Trophoblast cell (in vitro differentiated cells and primary cell): ENCODE measurements at regions not wholly inside any gene's neighbourhood (a gene's known extent, or its start where the extent isn't known, plus 50 kb on each side); places are given as distances from the start of the nearest gene placed in this dataset.
A peak's percentile ranks its signal among the peaks of the same experiment; 100 is the strongest.

ENCODE experiments used
- DNase-seq, 2 donors: peaks; one replicate each; pipeline ENCODE4 v3.0.0-alpha.2; 2016
- H2AFZ ChIP-seq: 2 replicates; pipeline ENCODE4 v1.6.1; 2013; ENCODE audit warnings: low read length, moderate library complexity, mild to moderate bottlenecking; ENCODE audit not compliant: insufficient read depth, poor library complexity
- H2AK5ac ChIP-seq: 2 replicates; pipeline ENCODE4 v1.6.1; 2013; ENCODE audit warnings: mild to moderate bottlenecking, low read length
- H2BK120ac ChIP-seq: 2 replicates; pipeline ENCODE4 v1.6.1; 2013; ENCODE audit warnings: low read length, mild to moderate bottlenecking, moderate library complexity; ENCODE audit not compliant: insufficient read depth, poor library complexity
- H2BK12ac ChIP-seq: 2 replicates; pipeline ENCODE4 v1.6.1; 2013; ENCODE audit warnings: mild to moderate bottlenecking, low read length, moderate library complexity
- H2BK5ac ChIP-seq: 2 replicates; pipeline ENCODE4 v1.6.1; 2013; ENCODE audit warnings: low read length, low read depth, moderate library complexity, mild to moderate bottlenecking; ENCODE audit not compliant: poor library complexity
- H3K14ac ChIP-seq: 2 replicates; pipeline ENCODE4 v1.6.1; 2013; ENCODE audit warnings: mild to moderate bottlenecking, low read length
- H3K18ac ChIP-seq: 2 replicates; pipeline ENCODE4 v1.6.1; 2013; ENCODE audit warnings: mild to moderate bottlenecking, low read length
- H3K23ac ChIP-seq: 2 replicates; pipeline ENCODE4 v1.6.1; 2013; ENCODE audit warnings: low read length
- H3K27ac ChIP-seq: 2 replicates; pipeline ENCODE4 v1.5.1; 2013; ENCODE audit warnings: low read depth, mild to moderate bottlenecking, inconsistent platforms, low read length, moderate library complexity
- H3K27me3 ChIP-seq: 2 replicates; pipeline ENCODE4 v1.6.1; 2013; ENCODE audit warnings: inconsistent platforms, mild to moderate bottlenecking, low read length, moderate library complexity; ENCODE audit not compliant: insufficient read depth
- H3K36me3 ChIP-seq, 2 experiments: 1 replicate in 1 of 2; 2 replicates in 1 of 2; pipeline ENCODE4 v1.6.1; 2013; ENCODE audit warnings: low read length in 2 of 2, mild to moderate bottlenecking in 2 of 2, moderate library complexity in 1 of 2; ENCODE audit not compliant: insufficient read depth in 2 of 2, control insufficient read depth in 1 of 2
- H3K4ac ChIP-seq: 2 replicates; pipeline ENCODE4 v1.6.1; 2013; ENCODE audit warnings: low read depth, mild to moderate bottlenecking, low read length, moderate library complexity
- H3K4me1 ChIP-seq, 2 experiments: 1 replicate in 1 of 2; 2 replicates in 1 of 2; pipeline ENCODE4 v1.6.1; 2013; ENCODE audit warnings: low read length in 2 of 2, mild to moderate bottlenecking in 2 of 2, moderate library complexity in 1 of 2; ENCODE audit not compliant: insufficient read depth in 2 of 2, control insufficient read depth in 1 of 2
- H3K4me2 ChIP-seq: 2 replicates; pipeline ENCODE4 v1.6.1; 2013; ENCODE audit warnings: inconsistent platforms, mild to moderate bottlenecking, low read length, moderate library complexity
- H3K4me3 ChIP-seq: 2 replicates; pipeline ENCODE4 v1.5.1; 2013; ENCODE audit warnings: mild to moderate bottlenecking, low read depth, low read length, inconsistent platforms
- H3K79me1 ChIP-seq: one replicate; pipeline ENCODE4 v1.6.1; 2013; ENCODE audit warnings: low read length
- H3K79me2 ChIP-seq: 2 replicates; pipeline ENCODE4 v1.6.1; 2013; ENCODE audit warnings: low read length, mild to moderate bottlenecking; ENCODE audit not compliant: control insufficient read depth, insufficient read depth, poor library complexity
- H3K9ac ChIP-seq: 2 replicates; pipeline ENCODE4 v1.6.1; 2013; ENCODE audit warnings: mild to moderate bottlenecking, low read length
- H3K9me3 ChIP-seq: 2 replicates; pipeline ENCODE4 v1.6.1; 2013; ENCODE audit warnings: low read depth, mild to moderate bottlenecking, control low read depth, inconsistent platforms, low read length; ENCODE audit not compliant: insufficient read depth
- H4K12ac ChIP-seq: 2 replicates; pipeline ENCODE4 v1.6.1; 2013; ENCODE audit warnings: low read depth, mild to moderate bottlenecking, low read length, moderate library complexity
- H4K8ac ChIP-seq: 2 replicates; pipeline ENCODE4 v1.6.1; 2013; ENCODE audit warnings: low read depth, mild to moderate bottlenecking, low read length, moderate library complexity
- H4K91ac ChIP-seq: one replicate; pipeline ENCODE4 v1.6.1; 2013; ENCODE audit warnings: low read depth, mild to moderate bottlenecking, low read length, moderate library complexity
- WGBS: extraction: QIAGEN DNeasy Blood & Tissue Kit; methylation state at CpG from one replicate; pipeline ENCODE4 v1.1.7; 2013; ENCODE audit warnings: missing lambda C conversion rate; ENCODE audit not compliant: insufficient read length, insufficient coverage; ENCODE audit errors: extremely low coverage; 5-methylcytosine and 5-hydroxymethylcytosine counted together

DNA sequence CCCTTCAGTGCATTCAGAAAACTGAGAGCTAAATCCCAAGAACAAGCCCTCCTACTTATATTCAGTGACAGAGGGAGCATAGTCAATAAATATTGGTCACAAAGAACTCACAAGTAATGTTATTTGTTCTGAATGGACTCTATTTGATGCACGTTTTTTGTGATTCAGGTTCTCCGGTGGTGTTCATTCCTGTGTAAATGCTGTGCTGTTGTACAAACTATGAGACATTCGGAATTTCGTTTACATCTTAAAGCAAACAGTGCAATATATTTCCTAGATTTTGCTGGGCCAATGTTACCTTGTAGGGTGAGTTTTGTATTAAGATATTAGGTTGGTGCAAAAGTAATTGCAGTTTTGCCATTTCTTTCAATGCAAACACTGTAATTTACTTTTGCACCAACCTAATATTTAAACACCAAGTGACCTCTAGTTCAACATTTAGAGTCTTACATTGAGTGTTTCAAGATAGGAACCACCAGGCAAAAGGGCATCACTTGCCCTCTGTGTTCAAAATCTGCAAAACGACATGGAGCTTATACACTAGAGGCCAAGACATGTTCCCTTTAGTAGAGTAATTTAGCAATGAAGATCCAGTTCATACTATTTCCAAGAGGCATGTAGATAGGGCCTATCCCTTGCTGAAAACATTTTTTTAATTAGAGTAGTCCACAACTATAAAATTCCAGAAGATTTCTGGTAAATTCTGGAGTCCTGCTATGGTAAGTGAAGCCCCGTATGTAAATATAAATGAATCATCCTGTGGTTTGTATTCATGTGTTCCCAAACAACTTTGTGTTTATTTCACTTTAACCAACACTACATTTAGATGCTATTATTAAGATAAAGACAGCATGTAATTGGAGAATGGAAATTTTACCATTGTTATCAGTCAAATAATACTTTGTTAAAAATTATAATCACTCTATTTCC, 444.0 kb upstream of the PTGER4 start:
- no CpG with 5 or more reads among the region's 6 CpGs for WGBS
- Histone ChIP-seq H4K91ac (no peak overlapping the region), H3K79me1 (no peaks in the 10 kb centered on the region)

DNA sequence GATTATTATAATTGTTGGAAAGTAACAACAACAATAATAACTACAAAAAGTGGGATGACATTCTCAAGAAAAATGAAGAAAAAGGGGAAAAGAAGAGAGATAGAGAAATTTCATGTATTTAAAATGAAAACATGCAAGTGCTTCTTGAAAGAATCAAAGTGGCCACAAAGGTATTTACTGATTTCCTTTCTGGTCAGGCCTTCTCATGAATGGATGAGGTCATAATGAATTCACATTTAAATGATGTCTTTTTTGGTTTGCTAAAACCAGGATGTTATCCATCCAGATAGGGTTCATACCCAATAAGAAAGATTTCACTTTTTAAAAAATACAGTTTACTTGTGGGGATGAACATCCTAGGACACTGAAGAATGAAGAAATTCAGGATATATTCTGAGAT, 446.4 kb upstream of the PTGER4 start:
- Histone ChIP-seq H3K36me3 (no peaks in the 10 kb centered on the region), H3K27ac (no peak overlapping the region)

More for the DNA sequence above, 444.0 kb upstream of the PTGER4 start:
- H2BK120ac ChIP-seq: no peak overlapping the region
- H4K8ac ChIP-seq: no peak overlapping the region
- H3K23ac ChIP-seq: no peak overlapping the region
- H3K79me2 ChIP-seq: no peaks in the 10 kb centered on the region
- no peaks in the 10 kb centered on the region for H3K9me3 ChIP-seq
- no peaks in the 10 kb centered on the region for H3K4me1 ChIP-seq
- no peak overlapping the region for H3K14ac ChIP-seq
- no peak overlapping the region for H3K4me2 ChIP-seq
- H2AK5ac ChIP-seq: no peak overlapping the region
- H2AFZ ChIP-seq: no peak overlapping the region
- no peaks in the 10 kb centered on the region for H3K36me3 ChIP-seq
- H3K4ac ChIP-seq: no peak overlapping the region
- no peak overlapping the region for H3K4me3 ChIP-seq
- H3K9ac ChIP-seq: no peak overlapping the region
- H3K27ac ChIP-seq: no peak overlapping the region
- DNase-seq: no peak
- H2BK12ac ChIP-seq: no peak overlapping the region
- H3K18ac ChIP-seq: no peak overlapping the region
- H4K12ac ChIP-seq: no peak overlapping the region
- H2BK5ac ChIP-seq: no peak overlapping the region
- no peaks in the 10 kb centered on the region for H3K27me3 ChIP-seq

DNA sequence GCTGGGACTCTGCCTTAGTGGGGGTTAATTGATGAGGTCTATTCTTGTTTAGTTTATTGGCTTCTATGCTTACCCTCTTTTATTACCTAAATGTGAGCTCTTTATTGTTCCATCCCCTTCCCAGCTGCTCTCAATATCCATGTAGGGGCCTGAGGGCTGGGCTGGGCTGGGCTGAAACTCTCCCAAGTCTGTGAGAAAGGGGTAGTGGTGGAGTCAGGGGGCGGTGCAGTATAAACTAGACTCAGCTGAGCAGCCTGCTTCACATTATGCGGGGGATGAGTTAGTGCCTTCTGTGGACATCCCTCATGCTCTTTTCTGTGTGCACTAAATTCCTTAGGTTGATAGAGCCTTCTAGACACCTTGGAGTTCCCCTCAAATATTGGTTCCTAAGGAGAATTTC, 451.8 kb upstream of the PTGER4 start:
- Histone ChIP-seq H2AK5ac (no peak overlapping the region), H3K4me2 (no peak overlapping the region), H3K4me1 (no peaks in the 10 kb centered on the region), H4K8ac (no peak overlapping the region), H3K27ac (no peak overlapping the region), H3K4ac (no peak overlapping the region), H2BK120ac (no peak overlapping the region), H2BK12ac (no peak overlapping the region), H3K27me3 (no peaks in the 10 kb centered on the region), H4K12ac (no peak overlapping the region), H3K14ac (no peak overlapping the region), H3K79me2 (no peaks in the 10 kb centered on the region), H4K91ac (no peak overlapping the region), H2BK5ac (no peak overlapping the region), H3K9ac (peak overlapping the region; percentile 47), H3K36me3 (no peaks in the 10 kb centered on the region), H3K23ac (no peak overlapping the region), H3K9me3 (no peaks in the 10 kb centered on the region), H3K4me3 (no peak overlapping the region), H3K18ac (no peak overlapping the region), H2AFZ (no peak overlapping the region), H3K79me1 (no peaks in the 10 kb centered on the region)
- no CpG with 5 or more reads among the region's 2 CpGs for WGBS
- DNase-seq: no peak

More for the DNA sequence above, 446.4 kb upstream of the PTGER4 start:
- Histone ChIP-seq H4K91ac (no peak overlapping the region), H3K9me3 (no peaks in the 10 kb centered on the region), H2BK12ac (no peak overlapping the region), H2AFZ (no peak overlapping the region), H3K23ac (no peak overlapping the region), H4K8ac (no peak overlapping the region), H3K4me1 (no peaks in the 10 kb centered on the region), H2BK5ac (no peak overlapping the region), H3K79me2 (no peaks in the 10 kb centered on the region), H3K14ac (no peak overlapping the region), H2BK120ac (no peak overlapping the region), H3K4me2 (no peak overlapping the region), H3K9ac (no peak overlapping the region), H3K4ac (no peak overlapping the region), H3K4me3 (no peak overlapping the region), H2AK5ac (no peak overlapping the region), H4K12ac (no peak overlapping the region), H3K18ac (no peak overlapping the region), H3K27me3 (no peaks in the 10 kb centered on the region), H3K79me1 (no peaks in the 10 kb centered on the region)
- DNase-seq: no peak

DNA sequence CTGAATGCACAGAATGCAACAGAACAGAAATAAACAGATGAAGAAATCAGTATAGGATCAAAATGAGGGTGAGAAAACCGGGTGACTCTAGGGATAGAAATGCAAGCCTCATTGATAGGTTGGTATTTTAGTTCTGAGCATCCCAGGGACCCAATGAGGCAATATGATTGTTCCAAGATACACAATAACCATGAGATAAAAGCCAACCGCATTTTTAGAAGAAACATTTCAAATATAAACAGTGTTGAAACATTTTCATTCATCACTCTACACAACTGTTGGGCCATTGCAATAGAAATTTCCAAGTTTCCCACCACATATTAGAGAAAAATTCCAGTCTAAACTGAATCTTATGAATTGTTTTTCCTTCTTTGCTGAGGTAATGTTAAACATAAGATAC, 452.3 kb upstream of the PTGER4 start:
- H3K9me3 ChIP-seq: no peaks in the 10 kb centered on the region
- H3K79me2 ChIP-seq: no peaks in the 10 kb centered on the region

More for the DNA sequence above, 452.3 kb upstream of the PTGER4 start:
- H4K8ac ChIP-seq: no peak overlapping the region
- H3K14ac ChIP-seq: no peak overlapping the region
- H4K91ac ChIP-seq: no peak overlapping the region
- H3K9ac ChIP-seq: no peak overlapping the region
- H3K36me3 ChIP-seq: no peaks in the 10 kb centered on the region
- H3K27ac ChIP-seq: no peak overlapping the region
- H3K18ac ChIP-seq: no peak overlapping the region
- no peaks in the 10 kb centered on the region for H3K4me1 ChIP-seq
- WGBS: no CpG with 5 or more reads among the region's 2 CpGs
- H3K27me3 ChIP-seq: no peaks in the 10 kb centered on the region
- no peak overlapping the region for H2BK5ac ChIP-seq
- H2AK5ac ChIP-seq: no peak overlapping the region
- no peak overlapping the region for H2AFZ ChIP-seq
- no peaks in the 10 kb centered on the region for H3K79me1 ChIP-seq
- no peak overlapping the region for H2BK120ac ChIP-seq
- H3K4me3 ChIP-seq: no peak overlapping the region
- H3K4me2 ChIP-seq: no peak overlapping the region
- no peak overlapping the region for H4K12ac ChIP-seq
- H2BK12ac ChIP-seq: no peak overlapping the region
- no peak overlapping the region for H3K23ac ChIP-seq
- no peak overlapping the region for H3K4ac ChIP-seq
- no peak for DNase-seq
